ENCODE measurements at regions not wholly inside any gene's neighbourhood (a gene's known extent, or its start where the extent isn't known, plus 50 kb on each side); places are given as distances from the start of the nearest gene placed in this dataset.

DNA sequence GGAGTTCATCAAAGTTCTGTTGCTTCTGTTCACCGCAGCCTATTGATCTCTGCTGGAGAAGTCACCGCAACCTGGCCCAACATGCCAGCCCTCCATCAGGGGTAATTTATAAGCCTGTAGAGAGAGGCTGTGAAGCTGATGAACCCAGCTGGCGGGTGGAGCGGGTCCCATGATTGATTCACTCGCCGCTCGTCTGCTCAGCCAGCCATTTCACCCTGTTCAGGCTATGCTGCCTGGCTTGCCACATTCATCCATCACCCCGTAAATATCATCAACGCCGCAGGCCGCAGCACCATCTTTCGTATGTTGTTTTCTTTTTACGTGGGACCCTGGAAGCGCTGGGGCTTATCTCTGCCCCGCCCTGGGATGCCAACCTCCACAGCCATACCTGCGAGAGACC is 116.7 kb upstream of the OPCML start:
- intact Hi-C loops (cut with DNase I, micrococcal nuclease) = no loop called here
- Mint-ChIP-seq H3K27me3 (no peaks in the 10 kb centered on the region), H3K27ac (no peak overlapping the region), H3K36me3 (ENCODE audit: low read depth) (no peaks in the 10 kb centered on the region), H3K9me3 (peaks cover 5% of the 10 kb centered on the region), H3K4me3 (no peak overlapping the region), H3K4me1 (ENCODE audit: low read depth) (no peaks in the 10 kb centered on the region)
- no peaks in the 10 kb centered on the region for H3K27me3 ChIP-seq (ENCODE audit: control insufficient read depth in 1 of 2, insufficient read depth in 2 of 2, low read length in 2 of 2)
- H3K36me3 ChIP-seq (ENCODE audit: insufficient read depth, low read length) = no peaks in the 10 kb centered on the region
- no peak overlapping the region for H3K27ac ChIP-seq (ENCODE audit: low read depth in 1 of 2, low read length in 2 of 2)
- POLR2A ChIA-PET = no interaction called here
- DNase-seq (no peak), ATAC-seq (ENCODE audit: poor library complexity) (no peak)
- CTCF ChIA-PET = no interaction called here
- H3K9me3 ChIP-seq (ENCODE audit: control insufficient read depth in 1 of 2, insufficient read depth in 1 of 2, low read length in 2 of 2) = peaks cover 0 to 10% of the 10 kb centered on the region in 2 experiments
- H3K4me3 ChIP-seq (ENCODE audit: low read length) = no peak overlapping the region
- TF ChIP-seq, protein P1, sequence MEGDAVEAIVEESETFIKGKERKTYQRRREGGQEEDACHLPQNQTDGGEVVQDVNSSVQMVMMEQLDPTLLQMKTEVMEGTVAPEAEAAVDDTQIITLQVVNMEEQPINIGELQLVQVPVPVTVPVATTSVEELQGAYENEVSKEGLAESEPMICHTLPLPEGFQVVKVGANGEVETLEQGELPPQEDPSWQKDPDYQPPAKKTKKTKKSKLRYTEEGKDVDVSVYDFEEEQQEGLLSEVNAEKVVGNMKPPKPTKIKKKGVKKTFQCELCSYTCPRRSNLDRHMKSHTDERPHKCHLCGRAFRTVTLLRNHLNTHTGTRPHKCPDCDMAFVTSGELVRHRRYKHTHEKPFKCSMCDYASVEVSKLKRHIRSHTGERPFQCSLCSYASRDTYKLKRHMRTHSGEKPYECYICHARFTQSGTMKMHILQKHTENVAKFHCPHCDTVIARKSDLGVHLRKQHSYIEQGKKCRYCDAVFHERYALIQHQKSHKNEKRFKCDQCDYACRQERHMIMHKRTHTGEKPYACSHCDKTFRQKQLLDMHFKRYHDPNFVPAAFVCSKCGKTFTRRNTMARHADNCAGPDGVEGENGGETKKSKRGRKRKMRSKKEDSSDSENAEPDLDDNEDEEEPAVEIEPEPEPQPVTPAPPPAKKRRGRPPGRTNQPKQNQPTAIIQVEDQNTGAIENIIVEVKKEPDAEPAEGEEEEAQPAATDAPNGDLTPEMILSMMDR (IDR thresholded peaks at IDR 0.05) = no peak
- no peaks in the 10 kb centered on the region for H3K4me1 ChIP-seq (ENCODE audit: insufficient read depth, low read length)

DNA sequence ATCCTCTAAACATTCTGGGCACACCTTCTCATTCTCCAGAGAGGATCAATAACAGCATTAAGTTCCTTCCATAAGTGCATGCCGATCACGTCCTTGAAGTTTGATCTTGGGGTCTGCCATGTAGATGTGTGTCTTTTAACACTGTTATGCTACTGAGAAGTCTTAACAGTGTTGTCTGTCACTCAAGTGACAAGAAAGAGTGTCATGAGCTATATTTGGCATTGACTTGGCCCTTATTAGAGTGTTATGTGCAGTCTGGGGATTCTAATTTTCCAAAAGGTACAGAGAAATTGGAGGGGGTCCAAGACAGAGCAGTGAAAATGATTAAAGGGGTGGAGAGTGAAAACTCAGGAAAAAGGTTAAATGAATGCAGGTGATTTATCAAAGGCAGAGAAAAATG is 107.1 kb upstream of the OPCML start:
- Histone ChIP-seq H3K27me3 (ENCODE audit: control insufficient read depth in 1 of 2, insufficient read depth in 2 of 2, low read length in 2 of 2) (peaks cover 2 to 3% of the 10 kb centered on the region in 2 experiments), H3K4me3 (ENCODE audit: low read length) (no peak overlapping the region), H3K36me3 (ENCODE audit: insufficient read depth, low read length) (no peaks in the 10 kb centered on the region), H3K9me3 (ENCODE audit: control insufficient read depth in 1 of 2, insufficient read depth in 1 of 2, low read length in 2 of 2) (peaks cover 0 to 7% of the 10 kb centered on the region in 2 experiments), H3K4me1 (ENCODE audit: insufficient read depth, low read length) (no peaks in the 10 kb centered on the region), H3K27ac (ENCODE audit: low read depth in 1 of 2, low read length in 2 of 2) (no peak overlapping the region)
- DNase-seq (no peak), ATAC-seq (ENCODE audit: poor library complexity) (no peak)
- Mint-ChIP-seq H3K27me3 (peaks cover 4% of the 10 kb centered on the region), H3K4me1 (ENCODE audit: low read depth) (no peaks in the 10 kb centered on the region), H3K9me3 (no peaks in the 10 kb centered on the region), H3K4me3 (no peak overlapping the region), H3K27ac (no peak overlapping the region), H3K36me3 (ENCODE audit: low read depth) (no peaks in the 10 kb centered on the region)
- TF ChIP-seq, protein P1 (IDR thresholded peaks at IDR 0.05) = no peak
- intact Hi-C loops (cut with DNase I, micrococcal nuclease) = no loop called here
- ChIA-PET POLR2A (no interaction called here), CTCF (no interaction called here)

DNA sequence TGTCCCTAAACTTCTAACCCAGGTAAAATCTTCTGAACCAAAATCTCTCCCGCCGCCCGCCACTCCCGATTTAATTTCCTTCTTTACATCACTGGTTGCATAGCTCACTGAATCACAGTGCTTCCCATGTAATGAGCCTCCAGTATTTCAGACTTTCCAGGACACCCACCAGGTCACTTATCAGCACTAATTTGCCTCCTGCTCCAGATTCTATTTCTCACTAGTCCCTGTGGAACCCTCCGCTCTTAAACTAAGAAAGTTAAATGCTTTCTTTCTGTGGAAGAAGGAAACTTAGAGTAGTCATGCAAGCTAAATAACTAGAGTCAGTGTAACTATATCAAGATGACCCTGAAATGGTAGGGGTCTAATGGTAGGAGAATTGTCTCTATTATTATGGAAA is 106.6 kb upstream of the OPCML start:
- no peak for ATAC-seq (ENCODE audit: poor library complexity)
- Mint-ChIP-seq H3K9me3 (no peaks in the 10 kb centered on the region), H3K36me3 (ENCODE audit: low read depth) (no peaks in the 10 kb centered on the region), H3K27me3 (peaks cover 4% of the 10 kb centered on the region), H3K4me1 (ENCODE audit: low read depth) (no peaks in the 10 kb centered on the region), H3K4me3 (no peak overlapping the region), H3K27ac (no peak overlapping the region)
- Histone ChIP-seq H3K9me3 (ENCODE audit: control insufficient read depth in 1 of 2, insufficient read depth in 1 of 2, low read length in 2 of 2) (peaks cover 0 to 7% of the 10 kb centered on the region in 2 experiments), H3K4me1 (ENCODE audit: insufficient read depth, low read length) (no peaks in the 10 kb centered on the region), H3K27ac (ENCODE audit: low read depth in 1 of 2, low read length in 2 of 2) (no peak overlapping the region), H3K36me3 (ENCODE audit: insufficient read depth, low read length) (no peaks in the 10 kb centered on the region), H3K4me3 (ENCODE audit: low read length) (no peak overlapping the region), H3K27me3 (ENCODE audit: control insufficient read depth in 1 of 2, insufficient read depth in 2 of 2, low read length in 2 of 2) (peaks cover 2 to 3% of the 10 kb centered on the region in 2 experiments)
- intact Hi-C loops (cut with DNase I, micrococcal nuclease) = no loop called here
- no peak for DNase-seq
- ChIA-PET CTCF (no interaction called here), POLR2A (no interaction called here)
- TF ChIP-seq, protein P1 (IDR thresholded peaks at IDR 0.05) = no peak
